Endothelial cell of umbilical vein (primary cell): ENCODE measurements at regions not wholly inside any gene's neighbourhood (a gene's known extent, or its start where the extent isn't known, plus 50 kb on each side); places are given as distances from the start of the nearest gene placed in this dataset.

ENCODE experiments used
- FOS ChIP-seq: IDR thresholded peaks from 2 replicates; pipeline ENCODE4 v1.6.1; 2011; ENCODE audit warnings: mild to moderate bottlenecking, low read length, moderate library complexity, borderline replicate concordance; ENCODE audit not compliant: insufficient read depth
- POLR2A ChIP-seq: IDR thresholded peaks from 2 replicates; pipeline ENCODE4 v1.6.1; 2012; ENCODE audit warnings: low read depth, mild to moderate bottlenecking, control low read depth, low read length
- TF ChIP-seq, protein P1 (sequence below): IDR thresholded peaks from 2 replicates; pipeline ENCODE4 v1.6.1; 2011; ENCODE audit not compliant: insufficient read depth, insufficient read length
- TF ChIP-seq, protein P2 (sequence below), 2 donors: IDR thresholded peaks; 1 replicate in 1 of 2; 2 replicates in 1 of 2; pipeline ENCODE4 v1.5.1; 2011; ENCODE audit warnings: low read length in 2 of 2, mild to moderate bottlenecking in 2 of 2, moderate library complexity in 2 of 2, control low read depth in 1 of 2, inconsistent platforms in 1 of 2, low read depth in 1 of 2; ENCODE audit not compliant: insufficient read depth in 1 of 2; ENCODE audit errors: extremely low read depth in 1 of 2

DNA sequence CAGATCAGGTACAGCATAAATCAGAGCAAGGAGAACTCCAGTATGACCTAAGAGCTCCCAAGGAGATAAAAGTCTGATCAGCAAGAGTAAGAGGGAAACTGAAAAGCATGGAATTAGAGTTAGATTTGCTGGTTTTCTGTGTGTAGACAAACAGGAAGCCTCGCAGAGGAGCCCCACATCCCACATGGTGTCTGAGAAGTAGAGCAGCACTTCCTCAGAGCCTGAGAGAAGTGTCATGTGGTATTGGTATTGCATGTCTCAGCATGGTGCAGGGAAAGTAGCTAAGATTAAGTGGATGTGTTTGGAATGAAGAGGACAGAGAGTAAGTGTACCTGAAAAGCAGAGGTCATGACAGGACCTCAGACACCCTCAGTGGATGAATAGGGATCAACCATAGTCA, 175.4 kb upstream of the GBE1 start:
- TF ChIP-seq, protein P1, sequence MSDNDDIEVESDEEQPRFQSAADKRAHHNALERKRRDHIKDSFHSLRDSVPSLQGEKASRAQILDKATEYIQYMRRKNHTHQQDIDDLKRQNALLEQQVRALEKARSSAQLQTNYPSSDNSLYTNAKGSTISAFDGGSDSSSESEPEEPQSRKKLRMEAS: no peak
- TF ChIP-seq, protein P2, sequence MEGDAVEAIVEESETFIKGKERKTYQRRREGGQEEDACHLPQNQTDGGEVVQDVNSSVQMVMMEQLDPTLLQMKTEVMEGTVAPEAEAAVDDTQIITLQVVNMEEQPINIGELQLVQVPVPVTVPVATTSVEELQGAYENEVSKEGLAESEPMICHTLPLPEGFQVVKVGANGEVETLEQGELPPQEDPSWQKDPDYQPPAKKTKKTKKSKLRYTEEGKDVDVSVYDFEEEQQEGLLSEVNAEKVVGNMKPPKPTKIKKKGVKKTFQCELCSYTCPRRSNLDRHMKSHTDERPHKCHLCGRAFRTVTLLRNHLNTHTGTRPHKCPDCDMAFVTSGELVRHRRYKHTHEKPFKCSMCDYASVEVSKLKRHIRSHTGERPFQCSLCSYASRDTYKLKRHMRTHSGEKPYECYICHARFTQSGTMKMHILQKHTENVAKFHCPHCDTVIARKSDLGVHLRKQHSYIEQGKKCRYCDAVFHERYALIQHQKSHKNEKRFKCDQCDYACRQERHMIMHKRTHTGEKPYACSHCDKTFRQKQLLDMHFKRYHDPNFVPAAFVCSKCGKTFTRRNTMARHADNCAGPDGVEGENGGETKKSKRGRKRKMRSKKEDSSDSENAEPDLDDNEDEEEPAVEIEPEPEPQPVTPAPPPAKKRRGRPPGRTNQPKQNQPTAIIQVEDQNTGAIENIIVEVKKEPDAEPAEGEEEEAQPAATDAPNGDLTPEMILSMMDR (IDR thresholded peaks at IDR 0.05; ENCODE audit: extremely low read depth in 1 of 2, insufficient read depth in 1 of 2, low read depth in 1 of 2, low read length in 2 of 2): no peak
- TF ChIP-seq POLR2A (no peak), FOS (no peak)
